ENCODE measurements at regions not wholly inside any gene's neighbourhood (a gene's known extent, or its start where the extent isn't known, plus 50 kb on each side); places are given as distances from the start of the nearest gene placed in this dataset.

GRCh38 chr12:23238190-23238589 lies 613.2 kb downstream of the ETNK1 start:
- TF ChIP-seq, protein P1, sequence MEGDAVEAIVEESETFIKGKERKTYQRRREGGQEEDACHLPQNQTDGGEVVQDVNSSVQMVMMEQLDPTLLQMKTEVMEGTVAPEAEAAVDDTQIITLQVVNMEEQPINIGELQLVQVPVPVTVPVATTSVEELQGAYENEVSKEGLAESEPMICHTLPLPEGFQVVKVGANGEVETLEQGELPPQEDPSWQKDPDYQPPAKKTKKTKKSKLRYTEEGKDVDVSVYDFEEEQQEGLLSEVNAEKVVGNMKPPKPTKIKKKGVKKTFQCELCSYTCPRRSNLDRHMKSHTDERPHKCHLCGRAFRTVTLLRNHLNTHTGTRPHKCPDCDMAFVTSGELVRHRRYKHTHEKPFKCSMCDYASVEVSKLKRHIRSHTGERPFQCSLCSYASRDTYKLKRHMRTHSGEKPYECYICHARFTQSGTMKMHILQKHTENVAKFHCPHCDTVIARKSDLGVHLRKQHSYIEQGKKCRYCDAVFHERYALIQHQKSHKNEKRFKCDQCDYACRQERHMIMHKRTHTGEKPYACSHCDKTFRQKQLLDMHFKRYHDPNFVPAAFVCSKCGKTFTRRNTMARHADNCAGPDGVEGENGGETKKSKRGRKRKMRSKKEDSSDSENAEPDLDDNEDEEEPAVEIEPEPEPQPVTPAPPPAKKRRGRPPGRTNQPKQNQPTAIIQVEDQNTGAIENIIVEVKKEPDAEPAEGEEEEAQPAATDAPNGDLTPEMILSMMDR (conservative IDR thresholded peaks at IDR 0.05), result no peak
- no peak for TF ChIP-seq ZFX (IDR thresholded peaks at IDR 0.05)

All from C4-2B (cell line).